Bronchial epithelial cell (primary cell): ENCODE measurements at regions not wholly inside any gene's neighbourhood (a gene's known extent, or its start where the extent isn't known, plus 50 kb on each side); places are given as distances from the start of the nearest gene placed in this dataset.

ENCODE experiments used
- DNase-seq: peaks from one replicate; pipeline ENCODE4 v3.0.0-alpha.2; 2010; ENCODE audit warnings: low read depth
- FAIRE-seq: peaks from 2 replicates; lab custom pipeline; 2011; peaks lifted over from hg19 to GRCh38; lab: Jason Lieb, UNC
- H3K27me3 ChIP-seq: 2 replicates; pipeline ENCODE4 v1.5.1; 2011; ENCODE audit warnings: low read length; ENCODE audit not compliant: control insufficient read depth, insufficient read depth
- H3K36me3 ChIP-seq: 2 replicates; pipeline ENCODE4 v1.5.1; 2011; ENCODE audit warnings: low read length; ENCODE audit not compliant: control insufficient read depth, insufficient read depth
- H3K4me3 ChIP-seq: 2 replicates; pipeline ENCODE4 v1.5.1; 2011; ENCODE audit warnings: mild to moderate bottlenecking, low read depth, low read length, control low read depth
- CTCF ChIP-seq: IDR thresholded peaks from 2 replicates; pipeline ENCODE4 v1.5.1; 2011; ENCODE audit warnings: mild to moderate bottlenecking, moderate library complexity, low read length, control low read depth, inconsistent platforms; ENCODE audit not compliant: insufficient read depth, severe bottlenecking

GRCh38 chr13:22736084-22736767 is 444.6 kb upstream of the SGCG start:
- FAIRE-seq (no peak), DNase-seq (no peak)
- no peaks in the 10 kb centered on the region for H3K36me3 ChIP-seq
- H3K27me3 ChIP-seq = no peaks in the 10 kb centered on the region
- no peak for TF ChIP-seq CTCF
- no peak overlapping the region for H3K4me3 ChIP-seq

GRCh38 chr13:22736768-22737092 is 444.0 kb upstream of the SGCG start:
- TF ChIP-seq CTCF = no peak
- DNase-seq (no peak), FAIRE-seq (no peak)
- Histone ChIP-seq H3K4me3 (no peak overlapping the region), H3K36me3 (no peaks in the 10 kb centered on the region), H3K27me3 (no peaks in the 10 kb centered on the region)

GRCh38 chr13:22738357-22738756 is 442.4 kb upstream of the SGCG start:
- no peaks in the 10 kb centered on the region for H3K36me3 ChIP-seq
- no peak for FAIRE-seq

GRCh38 chr13:22740264-22740663 is 440.5 kb upstream of the SGCG start:
- peak; percentile 7 for TF ChIP-seq CTCF
- DNase-seq (peak; percentile 2), FAIRE-seq (no peak)
- no peaks in the 10 kb centered on the region for H3K36me3 ChIP-seq
- no peak overlapping the region for H3K4me3 ChIP-seq
- no peaks in the 10 kb centered on the region for H3K27me3 ChIP-seq

More at GRCh38 chr13:22738357-22738756, 442.4 kb upstream of the SGCG start:
- Histone ChIP-seq H3K4me3 (no peak overlapping the region), H3K27me3 (no peaks in the 10 kb centered on the region)
- TF ChIP-seq CTCF = no peak
- DNase-seq = no peak

GRCh38 chr13:22744688-22745452 is 435.9 kb upstream of the SGCG start:
- DNase-seq (no peak), FAIRE-seq (no peak)
- H3K36me3 ChIP-seq = no peaks in the 10 kb centered on the region
- no peak for TF ChIP-seq CTCF
- no peak overlapping the region for H3K4me3 ChIP-seq
- no peaks in the 10 kb centered on the region for H3K27me3 ChIP-seq
